ENCODE measurements at regions not wholly inside any gene's neighbourhood (a gene's known extent, or its start where the extent isn't known, plus 50 kb on each side); places are given as distances from the start of the nearest gene placed in this dataset.

DNA sequence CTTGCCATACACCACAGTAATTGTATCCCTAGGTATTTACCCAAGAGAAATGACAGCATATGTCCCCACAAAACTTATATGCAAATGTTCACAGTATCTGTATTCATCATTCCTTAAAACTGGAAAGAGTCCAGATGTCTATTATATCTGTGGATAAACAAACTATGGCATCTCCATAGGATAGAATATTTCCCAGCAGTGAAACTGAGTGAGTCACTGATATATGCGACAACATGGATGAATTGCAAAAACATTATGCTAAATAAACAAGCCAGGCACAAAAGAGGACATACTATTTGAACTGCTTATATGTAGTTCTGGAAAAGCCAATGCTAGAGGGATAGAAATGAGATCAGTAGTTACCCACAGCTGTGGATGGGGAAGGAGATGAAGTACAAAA is 359.4 kb upstream of the DSEL start:
- DNase-seq, result no peak
- H3K9me3 Mint-ChIP-seq, result no peaks in the 10 kb centered on the region
- no peak overlapping the region for H3K4me3 Mint-ChIP-seq

GRCh38 chr18:67875060-67875459 is 358.5 kb upstream of the DSEL start:
- no peak for ATAC-seq (replicated peaks)
- Mint-ChIP-seq H3K9me3 (no peaks in the 10 kb centered on the region), H3K27me3 (no peaks in the 10 kb centered on the region), H3K4me3 (no peak overlapping the region), H3K27ac (no peak overlapping the region), H3K36me3 (no peaks in the 10 kb centered on the region), H3K4me1 (no peaks in the 10 kb centered on the region)
- no peak for DNase-seq

More for the DNA sequence above, 359.4 kb upstream of the DSEL start:
- no peaks in the 10 kb centered on the region for H3K27me3 Mint-ChIP-seq
- H3K36me3 Mint-ChIP-seq, result no peaks in the 10 kb centered on the region
- no peak for ATAC-seq (replicated peaks)
- no peaks in the 10 kb centered on the region for H3K4me1 Mint-ChIP-seq
- no peak overlapping the region for H3K27ac Mint-ChIP-seq

DNA sequence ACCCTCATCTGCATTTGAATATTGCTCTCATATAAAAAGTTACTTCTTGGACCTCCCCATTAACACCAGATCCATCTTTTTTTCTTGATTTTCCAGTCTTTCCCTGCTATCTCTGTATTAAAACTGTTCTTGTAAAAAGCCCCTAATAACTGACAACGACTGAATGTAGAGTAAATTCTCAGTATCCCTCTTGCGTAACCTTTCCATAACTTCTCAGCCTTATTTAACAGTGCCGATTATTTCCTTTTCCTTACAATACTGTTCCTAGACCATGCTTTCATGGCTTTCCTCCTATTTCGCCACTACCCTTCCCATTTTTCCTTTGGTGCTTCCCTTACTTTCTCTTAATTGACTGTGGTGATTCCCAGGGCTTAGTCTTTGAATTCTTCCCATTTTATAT is 348.9 kb upstream of the DSEL start:
- DNase-seq, result no peak
- no peaks in the 10 kb centered on the region for H3K4me1 Mint-ChIP-seq
- no peak overlapping the region for H3K27ac Mint-ChIP-seq
- H3K36me3 Mint-ChIP-seq, result no peaks in the 10 kb centered on the region
- peaks cover 0 to 2% of the 10 kb centered on the region in 2 donors for H3K9me3 Mint-ChIP-seq
- ATAC-seq (replicated peaks), result no peak
- H3K4me3 Mint-ChIP-seq, result no peak overlapping the region
- H3K27me3 Mint-ChIP-seq, result no peaks in the 10 kb centered on the region

DNA sequence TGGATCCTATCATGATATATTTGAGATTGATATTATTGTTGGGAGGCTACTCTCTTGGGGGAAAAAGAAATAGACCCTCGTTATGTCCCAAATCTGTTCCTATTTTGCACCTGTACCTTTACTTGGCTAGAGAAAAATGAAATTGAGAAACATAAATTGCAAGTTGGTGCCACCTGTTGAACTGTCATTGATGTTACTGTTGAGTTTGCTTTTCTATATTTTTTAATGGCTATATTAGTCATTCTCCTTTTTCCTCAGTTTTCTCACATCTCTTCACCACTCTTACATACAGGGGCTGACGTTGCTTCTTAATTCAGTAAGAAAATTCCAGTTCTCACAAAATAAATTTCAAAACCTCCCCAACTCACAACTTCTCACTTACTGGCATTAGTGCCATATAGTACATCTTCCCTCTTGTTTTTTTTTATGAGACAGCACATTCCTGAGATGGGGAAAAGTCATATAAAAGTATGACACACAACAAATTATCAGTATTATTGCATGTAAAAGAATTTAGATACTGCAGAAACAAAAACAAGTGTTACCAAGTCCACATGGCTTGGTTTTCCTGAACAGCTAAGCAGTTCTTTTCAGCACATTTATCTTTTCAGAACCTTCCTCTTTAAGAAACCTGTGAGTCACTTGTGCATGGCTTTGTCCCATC is 348.3 kb upstream of the DSEL start:
- DNase-seq, result no peak

GRCh38 chr18:67862069-67862468 is 345.5 kb upstream of the DSEL start:
- no peak overlapping the region for H3K4me3 Mint-ChIP-seq
- DNase-seq, result no peak
- H3K4me1 Mint-ChIP-seq, result no peaks in the 10 kb centered on the region
- H3K9me3 Mint-ChIP-seq, result peaks cover 0 to 2% of the 10 kb centered on the region in 2 donors
- H3K27ac Mint-ChIP-seq, result no peak overlapping the region
- no peaks in the 10 kb centered on the region for H3K27me3 Mint-ChIP-seq
- no peaks in the 10 kb centered on the region for H3K36me3 Mint-ChIP-seq
- no peak for ATAC-seq (replicated peaks)

More for the DNA sequence above, 348.3 kb upstream of the DSEL start:
- Mint-ChIP-seq H3K27ac (no peak overlapping the region), H3K4me3 (no peak overlapping the region), H3K36me3 (no peaks in the 10 kb centered on the region), H3K9me3 (peaks cover 0 to 2% of the 10 kb centered on the region in 2 donors), H3K4me1 (no peaks in the 10 kb centered on the region), H3K27me3 (no peaks in the 10 kb centered on the region)
- no peak for ATAC-seq (replicated peaks)

DNA sequence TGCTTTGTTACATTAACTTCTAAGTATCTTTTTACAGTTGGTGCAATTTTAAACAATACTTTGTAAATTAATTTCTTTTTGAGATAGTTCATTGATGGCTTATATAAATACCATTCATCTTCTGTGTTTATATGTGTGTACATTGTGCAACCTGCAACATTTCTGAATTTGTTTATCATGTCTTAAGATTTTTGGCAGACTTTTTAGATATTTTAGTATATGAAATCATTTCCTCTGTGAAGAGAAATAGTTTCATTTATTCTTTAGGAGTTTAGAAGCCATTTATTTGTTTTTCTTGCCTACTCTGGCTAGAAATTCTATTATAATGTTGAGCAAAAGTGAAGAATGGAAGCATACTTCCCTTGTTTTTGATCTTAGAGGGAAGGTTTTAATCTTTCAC is 337.8 kb upstream of the DSEL start:
- H3K4me3 Mint-ChIP-seq, result no peak overlapping the region
- no peaks in the 10 kb centered on the region for H3K27me3 Mint-ChIP-seq
- no peaks in the 10 kb centered on the region for H3K36me3 Mint-ChIP-seq
- H3K27ac Mint-ChIP-seq, result no peak overlapping the region
- H3K9me3 Mint-ChIP-seq, result no peaks in the 10 kb centered on the region
- H3K4me1 Mint-ChIP-seq, result no peaks in the 10 kb centered on the region
- ATAC-seq (replicated peaks) (no peak), DNase-seq (no peak)

- no peak overlapping the region for H3K4me3 Mint-ChIP-seq
- DNase-seq, result no peak
- ATAC-seq (replicated peaks), result peak in 1 of 2 donors; percentile 12
- H3K9me3 Mint-ChIP-seq, result peaks cover 0 to 4% of the 10 kb centered on the region in 2 donors
- H3K27me3 Mint-ChIP-seq, result no peaks in the 10 kb centered on the region
- no peak overlapping the region for H3K27ac Mint-ChIP-seq
- H3K36me3 Mint-ChIP-seq, result no peaks in the 10 kb centered on the region
- H3K4me1 Mint-ChIP-seq, result no peaks in the 10 kb centered on the region
Observed at GRCh38 chr18:67846422-67847098, 330.0 kb upstream of the DSEL start.

- Mint-ChIP-seq H3K4me1 (no peaks in the 10 kb centered on the region), H3K9me3 (peaks cover 0 to 4% of the 10 kb centered on the region in 2 donors), H3K27me3 (no peaks in the 10 kb centered on the region), H3K4me3 (no peak overlapping the region), H3K36me3 (no peaks in the 10 kb centered on the region), H3K27ac (no peak overlapping the region)
- DNase-seq (no peak), ATAC-seq (replicated peaks) (no peak)
Observed at GRCh38 chr18:67845035-67845434, 328.5 kb upstream of the DSEL start.

DNA sequence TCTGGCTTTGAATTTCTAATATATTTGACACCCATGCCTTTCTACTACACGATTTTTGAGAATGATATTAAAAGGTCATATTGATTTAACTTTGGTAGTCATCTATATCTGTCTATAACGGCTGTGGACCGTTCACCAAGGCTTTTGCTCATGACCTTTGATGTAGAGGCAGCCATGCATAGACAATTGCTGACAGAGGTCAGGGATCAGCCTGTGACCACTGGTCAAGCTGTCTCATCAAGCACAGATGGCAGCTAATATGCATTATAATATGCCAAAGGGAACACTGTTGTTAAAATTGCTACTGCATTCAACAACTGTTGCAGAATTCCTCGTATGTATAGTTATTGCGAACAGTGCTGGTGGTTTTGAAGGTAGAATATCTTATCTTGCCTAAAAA is 323.9 kb upstream of the DSEL start:
- Mint-ChIP-seq H3K27ac (no peak overlapping the region), H3K4me3 (no peak overlapping the region), H3K9me3 (peaks cover 0 to 4% of the 10 kb centered on the region in 2 donors), H3K36me3 (no peaks in the 10 kb centered on the region), H3K4me1 (no peaks in the 10 kb centered on the region), H3K27me3 (no peaks in the 10 kb centered on the region)
- DNase-seq (no peak), ATAC-seq (replicated peaks) (no peak)

- Mint-ChIP-seq H3K27ac (no peak overlapping the region), H3K9me3 (no peaks in the 10 kb centered on the region), H3K4me1 (no peaks in the 10 kb centered on the region), H3K36me3 (no peaks in the 10 kb centered on the region), H3K27me3 (no peaks in the 10 kb centered on the region), H3K4me3 (no peak overlapping the region)
- ATAC-seq (replicated peaks), result no peak
- DNase-seq, result no peak
Observed at GRCh38 chr18:67818432-67818831, 301.9 kb upstream of the DSEL start.

GRCh38 chr18:67815280-67815679 is 298.8 kb upstream of the DSEL start:
- H3K9me3 Mint-ChIP-seq, result no peaks in the 10 kb centered on the region

GRCh38 chr18:67813380-67814028 is 297.0 kb upstream of the DSEL start:
- Mint-ChIP-seq H3K4me1 (no peaks in the 10 kb centered on the region), H3K27me3 (no peaks in the 10 kb centered on the region), H3K36me3 (no peaks in the 10 kb centered on the region), H3K4me3 (no peak overlapping the region), H3K9me3 (no peaks in the 10 kb centered on the region), H3K27ac (no peak overlapping the region)
- no peak for ATAC-seq (replicated peaks)
- DNase-seq, result no peak

More at GRCh38 chr18:67815280-67815679, 298.8 kb upstream of the DSEL start:
- no peaks in the 10 kb centered on the region for H3K4me1 Mint-ChIP-seq
- no peaks in the 10 kb centered on the region for H3K27me3 Mint-ChIP-seq
- H3K27ac Mint-ChIP-seq, result no peak overlapping the region
- H3K4me3 Mint-ChIP-seq, result no peak overlapping the region
- no peak for DNase-seq
- no peak for ATAC-seq (replicated peaks)
- H3K36me3 Mint-ChIP-seq, result no peaks in the 10 kb centered on the region

DNA sequence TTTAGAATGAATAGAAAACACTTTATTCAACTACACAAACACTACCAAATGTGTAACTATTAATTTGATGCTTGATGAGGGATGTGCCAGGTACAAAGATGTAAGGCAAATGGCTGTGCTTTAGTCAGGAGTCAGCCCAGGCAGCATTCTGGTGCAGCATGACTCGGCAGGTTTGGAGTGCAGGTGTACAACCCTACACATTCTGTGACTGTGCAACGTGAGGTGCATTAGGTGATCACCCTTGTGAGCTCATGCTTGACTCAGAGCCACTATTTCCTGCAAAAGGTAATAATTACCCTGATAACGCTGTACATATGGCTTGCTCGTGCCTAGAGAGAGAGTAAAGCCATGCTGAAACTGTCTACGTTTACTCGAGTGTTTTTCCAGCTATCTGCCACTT is 288.7 kb upstream of the DSEL start:
- no peak for DNase-seq
- no peak for ATAC-seq (replicated peaks)
- no peak overlapping the region for H3K27ac Mint-ChIP-seq
- no peak overlapping the region for H3K4me3 Mint-ChIP-seq
- no peaks in the 10 kb centered on the region for H3K4me1 Mint-ChIP-seq
- no peaks in the 10 kb centered on the region for H3K36me3 Mint-ChIP-seq
- H3K9me3 Mint-ChIP-seq, result peaks cover 2 to 4% of the 10 kb centered on the region in 2 donors
- H3K27me3 Mint-ChIP-seq, result no peaks in the 10 kb centered on the region

DNA sequence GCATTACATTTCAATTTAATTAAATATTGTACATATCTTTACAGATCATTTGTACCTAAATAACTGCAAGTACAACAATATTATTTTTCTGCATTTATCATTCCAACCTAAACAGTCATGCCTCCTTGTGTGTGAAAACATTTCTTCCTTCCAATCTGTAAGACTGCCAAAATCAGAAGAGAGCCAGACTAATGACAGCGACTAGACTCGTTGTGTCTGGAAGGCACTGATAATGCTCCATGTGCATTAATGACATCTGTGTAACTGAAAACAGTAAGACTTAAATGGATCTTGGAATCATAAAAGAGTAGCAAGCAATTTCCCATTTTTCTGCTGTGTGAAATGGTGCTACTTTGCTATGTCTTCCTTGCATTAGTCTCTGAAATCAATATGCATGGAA is 278.0 kb upstream of the DSEL start:
- no peaks in the 10 kb centered on the region for H3K27me3 Mint-ChIP-seq
- H3K9me3 Mint-ChIP-seq, result no peaks in the 10 kb centered on the region
- DNase-seq (no peak), ATAC-seq (replicated peaks) (no peak)
- no peaks in the 10 kb centered on the region for H3K36me3 Mint-ChIP-seq
- no peak overlapping the region for H3K4me3 Mint-ChIP-seq
- H3K27ac Mint-ChIP-seq, result no peak overlapping the region
- no peaks in the 10 kb centered on the region for H3K4me1 Mint-ChIP-seq

- Mint-ChIP-seq H3K27me3 (no peaks in the 10 kb centered on the region), H3K4me1 (no peaks in the 10 kb centered on the region), H3K36me3 (no peaks in the 10 kb centered on the region), H3K9me3 (peaks cover 0 to 2% of the 10 kb centered on the region in 2 donors), H3K4me3 (no peak overlapping the region), H3K27ac (no peak overlapping the region)
- ATAC-seq (replicated peaks), result no peak
- DNase-seq, result no peak
Observed at GRCh38 chr18:67790527-67790926, 274.0 kb upstream of the DSEL start.
